Germinal center (tissue), 1 donor: ENCODE measurements at regions not wholly inside any gene's neighbourhood (a gene's known extent, or its start where the extent isn't known, plus 50 kb on each side); places are given as distances from the start of the nearest gene placed in this dataset.
"Not testable (repeated sequence)": the region's sequence is repeated elsewhere in the genome, so short reads cannot be mapped to it uniquely, and the experiment has no call there.

Source experiments
- DNase-seq: peaks from one replicate; pipeline ENCODE4 v3.0.0; 2012; ENCODE audit warnings: mixed read lengths, low spot score

DNA sequence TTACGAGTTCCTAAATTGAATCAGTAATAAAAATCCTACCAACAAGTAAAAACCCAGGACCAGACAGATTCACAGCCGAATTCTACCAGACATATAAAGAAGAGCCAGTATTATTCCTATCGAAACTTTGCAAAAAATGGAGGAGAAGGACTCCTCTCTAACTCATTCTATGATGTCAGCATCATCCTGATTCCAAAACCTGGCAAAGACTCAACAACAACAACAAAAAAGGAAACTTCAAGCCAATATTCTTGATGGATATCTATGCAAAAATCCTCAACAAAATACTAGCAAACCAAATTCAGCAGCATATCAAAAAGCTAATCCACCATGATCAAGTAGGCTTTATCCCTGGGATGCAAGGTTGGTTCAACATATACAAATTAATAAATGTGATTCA, 84.6 kb upstream of the ADRB2 start:
- DNase-seq = not testable (repeated sequence)

DNA sequence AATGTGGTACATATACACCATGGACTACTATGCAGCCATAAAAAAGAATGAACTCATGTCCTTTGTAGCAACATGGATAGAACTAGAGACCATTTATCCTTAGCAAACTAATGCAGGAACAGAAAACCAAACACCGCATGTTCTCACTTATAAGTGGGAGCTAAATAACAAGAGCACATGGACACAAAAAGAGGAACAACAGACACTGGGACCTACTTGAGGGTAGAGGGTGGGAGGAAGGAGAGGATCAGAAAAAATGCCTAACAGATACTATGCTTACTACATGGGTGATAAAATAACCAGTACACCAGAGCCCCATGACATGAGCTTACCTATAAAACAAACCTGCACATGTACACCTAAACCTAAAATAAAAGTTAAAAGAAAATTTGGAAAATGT, 82.0 kb upstream of the ADRB2 start:
- DNase-seq = not testable (repeated sequence)

DNA sequence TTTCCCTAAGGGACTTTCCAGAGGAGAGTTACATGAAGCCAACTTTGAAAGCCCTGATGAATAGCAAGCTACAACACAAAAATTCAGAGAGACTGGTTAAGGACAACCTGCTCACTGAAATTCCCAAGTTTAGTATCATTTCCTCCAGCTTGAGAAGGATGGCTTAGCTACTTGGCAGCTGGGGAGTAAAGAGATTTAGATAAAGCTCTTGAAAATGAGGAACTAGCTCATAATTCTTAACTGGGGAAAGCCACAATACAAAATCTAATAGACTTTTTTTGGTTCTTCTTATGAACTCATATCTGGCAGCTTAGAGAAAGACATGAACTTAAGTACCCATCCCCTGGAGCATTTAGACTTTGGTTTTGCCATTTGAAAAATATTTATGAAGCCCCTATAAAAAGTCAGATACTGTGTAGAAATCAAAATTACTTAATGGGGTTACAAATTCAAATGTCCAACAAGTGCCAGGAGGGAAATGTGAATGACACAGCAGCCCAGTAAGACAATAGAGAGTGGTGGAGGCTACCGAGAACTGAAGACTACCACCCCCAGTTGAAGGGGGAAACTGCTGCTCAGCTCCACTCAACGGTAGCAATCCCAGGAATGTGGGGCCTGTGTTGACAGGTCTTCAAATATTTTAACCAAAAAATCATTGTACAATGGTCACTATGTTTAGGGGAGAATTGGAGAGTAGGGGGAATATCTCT, 79.4 kb upstream of the ADRB2 start:
- peak; percentile 13 for DNase-seq

DNA sequence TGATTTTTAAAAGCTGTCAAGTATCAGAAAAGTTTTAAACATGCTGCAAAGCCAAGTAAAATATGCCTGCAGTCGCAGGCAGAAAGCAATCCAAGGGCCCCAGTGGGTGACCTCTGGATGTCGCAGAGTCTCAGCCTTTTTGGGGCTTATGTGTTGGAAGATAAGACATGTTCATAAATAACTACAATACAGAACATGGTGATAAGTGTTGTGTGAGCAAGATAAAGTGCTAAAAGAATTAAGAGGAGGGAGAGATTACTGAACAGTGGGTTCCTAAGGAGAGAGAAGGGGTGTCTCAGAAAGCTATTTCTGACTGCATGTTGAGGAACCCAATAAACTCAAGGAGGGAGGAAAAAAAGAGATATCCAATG, 78.9 kb upstream of the ADRB2 start:
- DNase-seq = no peak

DNA sequence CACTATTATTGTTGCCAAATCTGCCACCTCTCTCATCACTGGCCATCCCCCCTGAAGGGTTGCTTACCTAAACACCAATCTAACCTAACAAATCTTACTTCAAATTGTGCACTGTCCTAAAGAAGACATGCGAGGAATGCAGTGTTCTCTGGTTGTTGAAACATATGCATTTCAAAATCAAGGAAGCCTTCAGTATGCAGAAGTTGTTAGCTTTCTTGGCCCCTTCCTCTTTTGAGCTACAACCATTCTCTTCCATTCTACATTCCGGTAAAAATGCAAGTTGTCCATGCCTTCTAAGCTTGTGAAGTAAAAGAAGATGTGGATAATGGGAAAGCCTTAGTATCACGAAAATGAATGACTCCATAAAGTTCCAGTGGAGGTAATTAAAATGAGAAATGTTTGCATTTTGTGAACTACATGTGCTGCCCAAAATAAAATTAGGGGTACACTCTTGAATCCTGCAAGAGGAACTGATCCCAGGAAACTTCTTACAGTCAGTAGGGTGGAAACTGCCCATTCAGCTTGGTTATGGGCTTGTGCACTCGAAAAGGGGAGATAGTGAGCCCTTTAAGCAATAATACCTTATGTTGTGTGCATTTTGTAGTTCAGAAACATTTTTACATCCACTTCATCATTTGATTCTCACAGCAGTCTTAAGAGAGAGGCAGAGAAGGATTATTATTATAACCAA, 77.6 kb upstream of the ADRB2 start:
- DNase-seq = no peak

DNA sequence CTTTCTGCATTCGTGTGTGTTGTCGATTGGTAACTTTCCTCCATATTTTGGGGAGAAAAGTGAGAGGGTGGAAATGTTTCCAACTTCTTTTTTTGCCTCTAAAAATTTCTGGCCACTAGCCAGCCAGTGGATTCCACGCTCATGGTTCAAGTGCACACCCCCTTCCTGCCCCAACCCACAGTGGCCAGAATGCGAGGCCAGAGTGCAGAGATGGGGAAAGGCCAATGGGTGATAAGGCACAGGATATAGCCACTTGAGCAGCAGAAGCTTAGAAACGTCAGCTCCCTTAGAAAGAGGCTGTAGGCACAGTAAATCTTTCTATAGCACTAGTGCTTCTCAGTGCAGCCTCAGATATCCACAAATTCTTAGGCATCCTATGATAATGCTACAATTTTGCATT, 75.8 kb upstream of the ADRB2 start:
- no peak for DNase-seq

DNA sequence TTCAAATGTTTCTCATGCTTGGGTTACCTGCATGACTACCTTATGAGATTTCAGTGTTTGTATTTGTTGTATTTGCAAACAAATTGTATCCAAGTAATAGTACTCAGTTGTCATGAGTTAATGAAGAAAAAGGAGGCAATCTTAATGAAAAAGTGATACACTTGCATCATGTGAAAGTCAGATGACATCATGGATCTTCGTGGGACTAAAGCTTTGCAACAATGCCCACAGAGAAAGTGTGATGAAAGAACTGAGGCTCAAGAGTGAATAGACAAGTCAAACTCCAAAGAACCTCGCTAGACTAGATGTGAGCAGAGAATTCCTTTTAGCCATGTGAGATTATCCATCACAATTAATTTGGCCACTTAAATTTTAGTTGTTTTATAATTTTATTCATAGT, 75.4 kb upstream of the ADRB2 start:
- no peak for DNase-seq

DNA sequence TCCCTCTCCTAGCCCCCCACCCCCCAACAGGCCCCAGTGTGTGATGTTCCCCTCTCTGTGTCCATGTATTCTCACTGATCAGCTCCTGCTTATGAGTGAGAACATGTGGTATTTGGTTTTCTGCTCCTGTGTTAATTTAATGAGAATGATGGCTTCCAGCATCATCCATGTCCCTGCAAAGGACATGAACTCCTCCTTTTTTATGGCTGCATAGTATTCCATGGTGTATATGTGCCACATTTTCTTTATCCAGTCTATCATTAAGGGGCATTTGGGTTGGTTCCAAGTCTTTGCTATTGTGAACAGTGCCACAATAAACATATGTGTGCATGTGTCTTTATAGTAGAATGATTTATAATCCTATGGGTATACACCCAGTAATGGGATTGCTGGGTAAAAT, 74.0 kb upstream of the ADRB2 start:
- DNase-seq = not testable (repeated sequence)

DNA sequence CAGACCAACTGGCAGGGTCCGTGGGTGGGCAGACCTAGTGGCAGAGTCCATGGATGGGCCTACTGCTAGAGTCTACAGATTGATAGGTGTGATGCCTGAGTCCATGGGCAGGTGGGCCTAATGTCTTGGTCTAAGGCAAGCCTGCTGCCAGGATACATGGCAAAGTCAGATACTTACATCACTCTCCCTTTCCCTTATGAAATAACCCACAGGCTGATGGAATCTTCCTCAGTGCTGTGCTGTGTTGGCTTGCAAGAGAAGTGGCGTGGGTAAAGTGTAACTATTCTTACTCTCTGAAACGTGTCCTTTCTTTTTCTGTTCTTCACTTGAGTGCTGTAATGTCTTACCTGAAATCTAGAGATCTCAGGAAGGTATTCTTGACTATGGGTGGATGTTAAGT, 67.3 kb upstream of the ADRB2 start:
- no peak for DNase-seq

DNA sequence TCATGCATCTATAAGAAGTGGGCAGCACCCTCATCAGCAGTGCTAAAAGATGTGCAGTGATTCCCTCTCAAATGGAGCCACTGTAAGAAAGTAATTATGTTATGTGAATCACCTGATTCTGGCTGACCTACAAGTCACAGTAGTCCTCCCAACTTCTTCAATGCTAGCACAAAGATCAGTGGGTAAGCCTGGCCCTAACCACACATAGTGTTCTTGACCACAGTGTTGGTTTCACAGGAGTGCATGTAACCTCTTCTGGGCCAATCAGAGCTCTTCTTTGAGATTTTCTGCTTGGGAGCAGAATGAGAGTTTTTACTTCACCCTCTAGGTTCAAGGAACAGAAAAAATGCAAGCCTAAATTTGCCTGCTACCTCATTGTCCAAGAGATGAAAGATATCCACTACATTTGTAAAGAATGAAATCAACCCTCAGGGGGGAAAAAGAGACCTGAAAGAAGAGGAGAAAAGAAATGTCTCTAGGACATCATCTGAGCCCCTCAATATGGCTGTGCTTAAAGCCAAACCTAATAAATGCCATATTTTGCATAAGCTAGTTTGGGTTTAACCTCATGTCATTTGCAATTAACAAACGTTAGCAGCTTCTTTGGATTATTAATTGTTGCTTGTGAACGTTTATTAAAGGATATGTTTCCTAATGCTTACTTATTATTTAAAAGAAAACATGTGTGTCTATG, 65.3 kb upstream of the ADRB2 start:
- DNase-seq = no peak

DNA sequence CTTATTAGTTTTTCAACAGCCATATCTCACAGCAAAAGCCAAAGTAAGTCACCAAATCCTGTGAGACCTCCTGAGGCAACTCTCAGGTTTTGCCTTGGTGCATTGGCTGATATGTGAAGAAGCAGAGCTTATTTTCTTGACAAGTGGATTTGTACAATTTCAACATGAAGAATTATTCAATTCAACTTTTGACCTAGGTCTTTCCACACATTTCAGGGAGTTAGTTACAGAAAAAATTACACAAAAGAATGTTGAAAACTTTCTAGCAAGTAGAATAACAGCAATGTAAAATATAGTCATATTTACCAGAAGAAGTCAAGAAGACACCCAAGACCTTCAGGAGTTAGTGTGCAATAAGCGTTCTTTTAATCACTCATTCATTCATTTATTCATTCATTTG, 62.4 kb upstream of the ADRB2 start:
- DNase-seq = no peak

DNA sequence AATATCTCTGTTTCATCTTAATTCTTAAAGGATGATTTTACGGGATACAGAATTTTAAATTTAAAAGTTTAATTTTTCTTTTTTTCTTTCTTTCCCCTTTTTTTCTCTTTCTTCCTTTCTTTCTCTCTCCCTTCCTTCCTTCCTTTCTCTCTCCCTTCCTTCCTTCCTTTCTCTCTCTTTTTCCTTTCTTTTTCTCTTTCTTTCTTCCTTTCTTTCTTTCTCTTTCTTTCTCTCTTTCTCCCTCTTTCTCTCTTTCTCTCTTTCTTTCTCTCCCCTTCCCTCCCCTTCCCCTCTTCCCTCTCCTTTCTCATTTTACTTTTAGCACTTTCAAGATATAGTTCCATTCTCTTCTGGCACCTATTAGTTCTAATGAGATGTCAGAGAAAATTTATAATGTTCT, 61.4 kb upstream of the ADRB2 start:
- no peak for DNase-seq

DNA sequence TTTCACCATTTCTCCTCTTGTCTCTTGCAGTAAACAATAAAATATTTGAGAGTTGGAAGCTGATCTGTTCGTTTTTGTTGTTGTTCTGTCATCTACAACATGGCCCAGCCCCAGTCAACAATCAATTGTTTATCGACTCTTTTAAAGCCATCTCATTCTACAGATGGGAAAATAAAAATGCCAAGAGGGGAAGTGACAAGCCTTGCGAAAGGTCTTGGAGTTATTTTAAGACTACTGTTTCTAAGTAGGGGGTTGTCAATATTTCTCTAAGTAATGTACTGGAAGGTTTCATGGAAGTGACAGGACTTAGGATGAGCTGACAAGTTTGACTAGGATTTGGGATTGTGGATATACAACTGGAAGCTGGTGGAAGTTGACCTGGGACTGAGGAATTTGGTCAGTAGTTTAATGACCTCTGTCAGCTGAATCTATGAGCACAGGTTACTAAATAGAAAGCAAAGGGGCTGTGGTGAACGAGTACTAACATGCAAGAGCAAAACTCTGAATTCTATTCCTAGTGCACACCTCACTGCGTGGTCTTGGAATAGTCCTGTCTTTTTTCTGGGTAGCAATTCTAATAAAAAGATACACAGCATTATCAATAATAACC, 57.5 kb upstream of the ADRB2 start:
- DNase-seq = no peak

DNA sequence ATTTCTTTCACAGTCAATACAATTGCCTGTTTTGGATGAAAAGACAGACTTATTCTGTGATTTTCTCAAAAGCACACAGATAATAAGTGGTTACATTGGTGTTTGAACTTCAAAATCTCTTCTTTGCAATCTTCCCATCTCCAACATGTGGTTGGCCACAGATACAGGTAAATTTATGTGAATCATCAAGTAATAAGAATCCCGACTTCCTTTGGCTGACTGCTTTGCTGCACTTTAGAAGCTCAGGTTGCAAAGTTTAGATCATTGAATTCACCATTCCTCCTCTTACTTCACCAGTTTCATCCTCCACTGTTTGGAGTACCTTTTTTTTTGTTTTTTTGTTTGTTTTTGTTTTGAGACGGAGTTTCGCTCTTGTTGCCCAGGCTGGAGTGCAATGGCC, 56.5 kb upstream of the ADRB2 start:
- no peak for DNase-seq

DNA sequence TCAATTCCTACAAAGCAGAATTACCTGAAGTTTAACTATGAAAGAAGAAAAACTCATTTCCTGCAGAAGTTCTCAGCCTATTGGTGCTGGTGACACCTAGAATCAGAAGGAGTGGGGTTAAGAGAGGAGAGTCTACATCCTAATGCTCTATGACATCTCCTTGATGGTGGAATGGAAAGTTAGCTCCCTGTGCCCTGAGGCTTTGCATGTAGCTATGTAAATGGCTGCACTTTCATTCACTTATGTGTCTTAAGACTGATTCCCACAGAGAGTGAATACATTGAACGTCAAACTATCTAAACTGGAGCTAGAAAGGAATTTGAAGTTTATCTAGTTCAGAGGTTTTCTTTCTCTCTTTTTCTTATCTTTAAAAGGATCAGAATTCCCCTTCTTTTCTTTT, 52.1 kb upstream of the ADRB2 start:
- DNase-seq = no peak

DNA sequence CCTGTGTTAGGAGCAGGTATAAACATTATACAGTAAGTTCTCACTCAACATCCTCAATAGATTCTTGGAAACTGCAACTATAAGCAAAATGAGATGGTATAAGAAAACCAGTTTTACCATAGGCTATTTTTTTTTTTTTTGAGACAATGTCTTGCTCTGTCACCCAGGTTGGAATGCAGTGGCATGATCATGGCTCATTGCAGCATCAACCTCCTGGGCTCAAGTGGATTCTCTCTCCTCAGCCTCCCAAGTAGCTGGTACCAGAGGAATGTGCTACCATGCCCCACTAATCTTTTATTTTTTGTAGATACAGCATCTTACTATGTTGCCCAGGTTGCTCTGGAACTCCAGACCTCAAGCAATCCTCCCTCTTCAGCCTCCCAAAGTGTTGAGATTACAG, 50.1 kb upstream of the ADRB2 start:
- DNase-seq = no peak
